ENCODE measurements at regions not wholly inside any gene's neighbourhood (a gene's known extent, or its start where the extent isn't known, plus 50 kb on each side); places are given as distances from the start of the nearest gene placed in this dataset.
"Not testable (repeated sequence)": the region's sequence is repeated elsewhere in the genome, so short reads cannot be mapped to it uniquely, and the experiment has no call there.

GRCh38 chr3:110814170-110815007 is 257.2 kb upstream of the NECTIN3 start:
- DNase-seq (ENCODE audit: low read depth) = no peak

GRCh38 chr3:110815008-110815583 is 256.5 kb upstream of the NECTIN3 start:
- no peak for DNase-seq (ENCODE audit: low read depth)

GRCh38 chr3:110816008-110816407 is 255.6 kb upstream of the NECTIN3 start:
- no peak for DNase-seq (ENCODE audit: low read depth)

- DNase-seq (ENCODE audit: low read depth) = no peak
Observed at GRCh38 chr3:110821586-110821985, 250.0 kb upstream of the NECTIN3 start.

- DNase-seq (ENCODE audit: low read depth) = no peak
Observed at GRCh38 chr3:110822971-110823370, 248.6 kb upstream of the NECTIN3 start.

- DNase-seq (ENCODE audit: low read depth) = no peak
Observed at GRCh38 chr3:110846971-110847370, 224.6 kb upstream of the NECTIN3 start.

GRCh38 chr3:110849064-110849463 is 222.6 kb upstream of the NECTIN3 start:
- DNase-seq (ENCODE audit: low read depth) = no peak

- no peak for DNase-seq (ENCODE audit: low read depth)
Observed at GRCh38 chr3:110851736-110852135, 219.9 kb upstream of the NECTIN3 start.

- no peak for DNase-seq (ENCODE audit: low read depth)
Observed at GRCh38 chr3:110855207-110855606, 216.4 kb upstream of the NECTIN3 start.

GRCh38 chr3:110856916-110857315 is 214.7 kb upstream of the NECTIN3 start:
- DNase-seq (ENCODE audit: low read depth) = no peak

- DNase-seq (ENCODE audit: low read depth) = no peak
Observed at GRCh38 chr3:110858549-110858948, 213.1 kb upstream of the NECTIN3 start.

- no peak for DNase-seq (ENCODE audit: low read depth)
Observed at GRCh38 chr3:110859336-110859735, 212.3 kb upstream of the NECTIN3 start.

GRCh38 chr3:110859993-110860392 is 211.6 kb upstream of the NECTIN3 start:
- DNase-seq (ENCODE audit: low read depth) = no peak

GRCh38 chr3:110865934-110866333 is 205.7 kb upstream of the NECTIN3 start:
- DNase-seq (ENCODE audit: low read depth) = no peak

- no peak for DNase-seq (ENCODE audit: low read depth)
Observed at GRCh38 chr3:110868106-110868505, 203.5 kb upstream of the NECTIN3 start.

GRCh38 chr3:110869736-110870135 is 201.9 kb upstream of the NECTIN3 start:
- DNase-seq (ENCODE audit: low read depth) = no peak

- DNase-seq (ENCODE audit: low read depth) = no peak
Observed at GRCh38 chr3:110871869-110872268, 199.7 kb upstream of the NECTIN3 start.

GRCh38 chr3:110878692-110879091 is 192.9 kb upstream of the NECTIN3 start:
- DNase-seq (ENCODE audit: low read depth) = no peak

GRCh38 chr3:110881069-110881468 is 190.5 kb upstream of the NECTIN3 start:
- DNase-seq (ENCODE audit: low read depth) = no peak

- no peak for DNase-seq (ENCODE audit: low read depth)
Observed at GRCh38 chr3:110886222-110886893, 185.3 kb upstream of the NECTIN3 start.

- no peak for DNase-seq (ENCODE audit: low read depth)
Observed at GRCh38 chr3:110887176-110887575, 184.4 kb upstream of the NECTIN3 start.

- not testable (repeated sequence) for DNase-seq (ENCODE audit: low read depth)
Observed at GRCh38 chr3:110888625-110889375, 182.8 kb upstream of the NECTIN3 start.

GRCh38 chr3:110889376-110889699 is 182.3 kb upstream of the NECTIN3 start:
- DNase-seq (ENCODE audit: low read depth) = not testable (repeated sequence)
